Epithelial cell of esophagus (primary cell): ENCODE measurements at regions not wholly inside any gene's neighbourhood (a gene's known extent, or its start where the extent isn't known, plus 50 kb on each side); places are given as distances from the start of the nearest gene placed in this dataset.
A peak's percentile ranks its signal among the peaks of the same experiment; 100 is the strongest.

Experiments used
- DNase-seq: peaks from one replicate; pipeline ENCODE4 v3.0.0; 2010; ENCODE audit warnings: low read depth
- H3K4me3 ChIP-seq: 2 replicates; pipeline ENCODE4 v1.5.1; 2011; ENCODE audit warnings: mild to moderate bottlenecking, low read length, control low read depth
- CTCF ChIP-seq: IDR thresholded peaks from 2 replicates; pipeline ENCODE4 v1.5.1; 2011; ENCODE audit warnings: low read depth, mild to moderate bottlenecking, low read length, control low read depth, inconsistent platforms; ENCODE audit not compliant: insufficient read depth; ENCODE audit errors: missing control alignments

DNA sequence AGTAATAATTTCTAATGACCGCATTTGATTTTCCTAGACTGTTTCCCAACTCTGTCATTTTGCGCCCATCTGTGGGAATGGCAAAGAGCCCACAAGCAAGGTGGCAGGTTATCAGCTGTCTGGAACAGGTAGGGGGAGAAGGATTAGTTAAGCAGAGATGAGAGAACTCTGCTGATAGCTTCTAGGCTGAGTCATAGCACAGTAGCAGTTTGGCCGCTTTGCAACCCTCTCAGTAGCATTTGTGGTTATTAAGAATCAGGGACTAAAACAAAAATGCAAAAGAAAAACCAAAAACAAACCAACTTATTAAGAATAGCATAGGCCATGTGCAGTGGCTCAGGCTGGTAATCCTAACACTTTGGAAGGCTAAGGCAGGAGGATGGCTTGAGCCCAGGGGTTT is 602.7 kb upstream of the SORCS1 start:
- no peak for TF ChIP-seq CTCF
- no peak overlapping the region for H3K4me3 ChIP-seq
- no peak for DNase-seq

- H3K4me3 ChIP-seq = no peak overlapping the region
- TF ChIP-seq CTCF = no peak
- DNase-seq = no peak
Measured at GRCh38 chr10:107754814-107755213, 590.3 kb upstream of the SORCS1 start.

GRCh38 chr10:107749235-107749634 is 584.7 kb upstream of the SORCS1 start:
- no peak overlapping the region for H3K4me3 ChIP-seq
- no peak for TF ChIP-seq CTCF
- no peak for DNase-seq

GRCh38 chr10:107747851-107748250 is 583.3 kb upstream of the SORCS1 start:
- peak; percentile 23 for DNase-seq
- no peak overlapping the region for H3K4me3 ChIP-seq
- TF ChIP-seq CTCF = no peak

DNA sequence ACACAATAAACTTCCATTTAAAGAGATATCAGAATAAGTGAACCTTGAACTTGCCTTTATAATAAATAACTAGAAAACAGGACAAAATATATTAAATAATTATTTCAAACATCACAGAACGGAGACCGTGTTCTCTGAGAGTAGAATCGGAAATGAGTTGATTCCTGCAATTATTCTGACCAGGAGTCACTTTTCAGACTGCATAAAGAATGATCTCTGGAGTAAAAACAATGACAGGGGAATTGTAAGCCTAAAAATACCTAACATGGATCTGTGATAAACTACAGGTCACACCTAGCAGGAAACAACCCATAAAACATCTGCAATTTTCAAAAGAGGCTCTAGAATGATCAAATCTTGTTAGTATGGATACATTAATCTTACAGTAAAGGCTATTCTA is 577.5 kb upstream of the SORCS1 start:
- H3K4me3 ChIP-seq = no peak overlapping the region
- no peak for DNase-seq

GRCh38 chr10:107740962-107741690 is 576.6 kb upstream of the SORCS1 start:
- DNase-seq = peak; percentile 16
- TF ChIP-seq CTCF = no peak
- H3K4me3 ChIP-seq = no peak overlapping the region

More for the DNA sequence above, 577.5 kb upstream of the SORCS1 start:
- TF ChIP-seq CTCF = no peak

GRCh38 chr10:107739951-107740350 is 575.4 kb upstream of the SORCS1 start:
- no peak for TF ChIP-seq CTCF
- no peak overlapping the region for H3K4me3 ChIP-seq
- DNase-seq = no peak
